ENCODE measurements at regions not wholly inside any gene's neighbourhood (a gene's known extent, or its start where the extent isn't known, plus 50 kb on each side); places are given as distances from the start of the nearest gene placed in this dataset.

GRCh38 chr1:244968471-244968871 is 104.1 kb upstream of the HNRNPU start:
- no peak for TF ChIP-seq CTCF (conservative IDR thresholded peaks at IDR 0.05; ENCODE audit: low read depth)
- CTCF ChIA-PET: interaction anchor here (5.5 kb wide), 1 partner anchor 74 kb away, joined by 20 read pairs; no protein-coding TSS in a partner anchor
- peak overlapping the region; percentile 64 for H3K27ac ChIP-seq
- POLR2A ChIA-PET (ENCODE audit: low non-redundant PET): no interaction called here
- DNase-seq (ENCODE audit: low spot score): no peak

DNA sequence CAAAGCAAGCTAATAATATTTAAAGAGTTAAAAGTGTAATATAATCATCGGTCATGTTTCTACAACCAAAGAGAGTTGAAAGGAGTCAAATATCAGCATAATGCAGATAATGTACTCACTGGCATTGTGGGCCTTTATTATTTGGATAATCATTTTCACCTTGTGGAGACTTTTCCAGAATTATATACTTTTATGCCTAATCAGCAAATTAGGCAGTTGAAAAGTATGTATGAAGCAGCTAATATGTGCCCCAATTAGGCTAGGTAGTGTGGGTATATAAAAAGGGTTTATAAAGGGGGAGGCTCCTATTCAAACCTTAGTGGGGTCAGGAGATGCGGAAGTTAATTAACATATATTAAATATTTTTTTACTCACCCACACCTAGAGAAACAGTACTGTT is 102.8 kb upstream of the HNRNPU start:
- ChIA-PET CTCF (interaction anchor here (0.6 to 5.5 kb wide), 2 partner anchors 75 to 1106 kb away, joined by 3 to 20 read pairs; no protein-coding TSS in a partner anchor), POLR2A (ENCODE audit: low non-redundant PET) (no interaction called here)
- TF ChIP-seq CTCF (conservative IDR thresholded peaks at IDR 0.05; ENCODE audit: low read depth): no peak
- H3K27ac ChIP-seq: no peak overlapping the region
- DNase-seq (ENCODE audit: low spot score): no peak

- CTCF ChIA-PET: no interaction called here
- no peak overlapping the region for H3K27ac ChIP-seq
These were observed 101.1 kb upstream of the HNRNPU start for GRCh38 chr1:244965185-244966030.

GRCh38 chr1:244964112-244964971 is 100.0 kb upstream of the HNRNPU start:
- ChIA-PET CTCF (interaction anchor here (0.5 to 0.9 kb wide), 2 partner anchors 78 to 189 kb away, joined by 3 to 5 read pairs; no protein-coding TSS in a partner anchor), POLR2A (ENCODE audit: low non-redundant PET) (interaction anchor here (0.5 kb wide), 1 partner anchor 1600 kb away, joined by 3 read pairs; no protein-coding TSS in a partner anchor)
- no peak for DNase-seq (ENCODE audit: low spot score)
- no peak for TF ChIP-seq CTCF (conservative IDR thresholded peaks at IDR 0.05; ENCODE audit: low read depth)
- peak overlapping the region; percentile 64 for H3K27ac ChIP-seq

More at GRCh38 chr1:244965185-244966030, 101.1 kb upstream of the HNRNPU start:
- POLR2A ChIA-PET (ENCODE audit: low non-redundant PET): no interaction called here
- TF ChIP-seq CTCF (conservative IDR thresholded peaks at IDR 0.05; ENCODE audit: low read depth): no peak
- no peak for DNase-seq (ENCODE audit: low spot score)

DNA sequence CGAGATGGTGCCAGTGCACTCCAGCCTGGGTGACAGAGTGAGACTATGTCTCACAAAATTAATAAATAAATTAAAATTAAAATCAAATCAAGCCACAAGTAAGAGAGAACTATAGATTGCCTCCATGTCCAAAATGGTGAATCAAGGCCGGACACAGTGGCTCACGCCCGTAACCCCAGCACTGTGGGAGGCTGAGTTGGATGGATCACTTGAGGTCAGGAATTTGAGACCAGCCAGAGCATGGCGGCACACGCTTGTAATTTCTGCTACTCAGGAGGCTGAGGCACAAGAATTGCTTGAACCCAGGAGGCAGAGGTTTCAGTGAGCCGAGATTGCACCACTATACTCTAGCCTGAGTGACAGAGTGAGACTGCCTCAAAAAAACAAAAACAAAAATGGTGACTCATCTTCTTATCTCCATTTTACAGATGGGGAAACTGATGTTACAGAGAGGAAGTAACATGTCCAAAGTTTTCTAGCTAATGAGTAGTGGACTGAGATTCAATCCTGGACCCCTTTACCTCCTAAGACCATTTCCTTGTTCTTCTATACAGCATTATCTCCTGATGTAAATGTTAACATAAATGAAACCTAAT is 99.0 kb upstream of the HNRNPU start:
- no peak for TF ChIP-seq CTCF (conservative IDR thresholded peaks at IDR 0.05; ENCODE audit: low read depth)
- no peak overlapping the region for H3K27ac ChIP-seq
- ChIA-PET POLR2A (ENCODE audit: low non-redundant PET) (no interaction called here), CTCF (no interaction called here)
- no peak for DNase-seq (ENCODE audit: low spot score)

DNA sequence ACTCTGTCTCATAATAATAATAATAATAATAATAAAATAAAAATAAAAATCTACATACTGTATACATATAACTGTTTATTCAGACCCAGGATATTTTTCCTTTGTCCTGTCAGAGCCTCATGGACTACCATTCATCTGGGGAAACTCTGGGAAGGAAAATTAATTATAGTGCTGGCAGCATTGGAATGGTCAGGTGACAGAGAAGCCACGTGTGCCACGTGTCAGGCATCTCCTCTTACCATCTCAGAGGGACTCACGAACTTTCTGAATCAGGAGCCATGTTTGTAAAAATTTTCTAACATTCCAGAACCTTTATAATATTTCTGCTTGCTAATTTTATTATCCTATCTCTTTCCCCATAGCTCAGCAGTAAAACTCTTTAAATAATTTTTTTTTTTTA is 97.8 kb upstream of the HNRNPU start:
- H3K27ac ChIP-seq: no peak overlapping the region
- TF ChIP-seq CTCF (conservative IDR thresholded peaks at IDR 0.05; ENCODE audit: low read depth): no peak
- CTCF ChIA-PET: interaction anchor here (0.6 kb wide), 1 partner anchor 77 kb away, joined by 3 read pairs; no protein-coding TSS in a partner anchor
- DNase-seq (ENCODE audit: low spot score): no peak
- POLR2A ChIA-PET (ENCODE audit: low non-redundant PET): no interaction called here

All from RWPE1 (cell line).